Spleen (tissue), 11 donors: ENCODE measurements at regions not wholly inside any gene's neighbourhood (a gene's known extent, or its start where the extent isn't known, plus 50 kb on each side); places are given as distances from the start of the nearest gene placed in this dataset.

Source experiments
- DNase-seq: peaks from one replicate; pipeline ENCODE4 v3.0.0-alpha.2; 2020
- H3K27ac ChIP-seq, 8 donors: fragments of 200-600 bp; sonication (generic) in 7 of 8; 1 replicate in 4 of 8; 2 replicates in 4 of 8; pipeline versions ENCODE4 v1.5.0 to v1.8.0; 2016 to 2021; ENCODE audit warnings: inconsistent platforms in 4 of 8, mild to moderate bottlenecking in 4 of 8, moderate library complexity in 1 of 8
- H3K27me3 ChIP-seq, 7 donors: fragments of 200-600 bp; sonication (generic) in 6 of 7; replicated peaks in 1 of 7; 1 replicate in 4 of 7; 2 replicates in 3 of 7; pipeline versions ENCODE4 v1.5.0 to v1.8.0; 2016 to 2021; ENCODE audit warnings: inconsistent platforms in 3 of 7, mild to moderate bottlenecking in 1 of 7
- H3K36me3 ChIP-seq, 6 donors: fragments of 200-600 bp; sonication (generic) in 5 of 6; 1 replicate in 4 of 6; 2 replicates in 2 of 6; pipeline versions ENCODE4 v1.5.0 to v1.8.0; 2016 to 2021; ENCODE audit warnings: inconsistent platforms in 2 of 6
- H3K4me1 ChIP-seq, 6 donors: fragments of 200-600 bp; sonication (generic) in 5 of 6; 1 replicate in 3 of 6; 2 replicates in 3 of 6; pipeline versions ENCODE4 v1.5.0 to v1.8.0; 2016 to 2021; ENCODE audit warnings: inconsistent platforms in 3 of 6
- H3K4me3 ChIP-seq, 8 donors: fragments of 200-600 bp; sonication (generic) in 7 of 8; 1 replicate in 4 of 8; 2 replicates in 4 of 8; pipeline versions ENCODE4 v1.5.0 to v1.8.0; 2016 to 2021; ENCODE audit warnings: inconsistent platforms in 4 of 8, mild to moderate bottlenecking in 4 of 8, moderate library complexity in 2 of 8
- H3K9me3 ChIP-seq, 8 donors: fragments of 200-600 bp; sonication (generic) in 7 of 8; 1 replicate in 4 of 8; 2 replicates in 4 of 8; pipeline versions ENCODE4 v1.5.0 to v1.8.0; 2016 to 2021; ENCODE audit warnings: inconsistent platforms in 4 of 8
- CTCF ChIP-seq, 11 experiments: fragments of 200-600 bp in 7 of 11; fragments of 450-650 bp in 4 of 11; sonication (generic) in 4 of 11; IDR thresholded peaks in 8 of 11; conservative IDR thresholded peaks in 3 of 11; 1 replicate in 7 of 11; 2 replicates in 4 of 11; pipeline versions ENCODE4 v1.4.0 to v1.8.0; 2016 to 2021; ENCODE audit warnings: antibody characterized with exemption in 11 of 11, inconsistent platforms in 4 of 11, mild to moderate bottlenecking in 1 of 11
- POLR2A ChIP-seq, 3 donors: fragments of 450-650 bp; IDR thresholded peaks; one replicate each; pipeline ENCODE4 v1.5.1; 2017; ENCODE audit warnings: antibody characterized with exemption in 3 of 3, mild to moderate bottlenecking in 1 of 3
- POLR2AphosphoS5 ChIP-seq, 3 donors: sonication (generic); formaldehyde crosslinking; IDR thresholded peaks; one replicate each; pipeline ENCODE4 v1.5.1; 2017; ENCODE audit warnings: antibody characterized with exemption in 3 of 3
- WGBS, 5 donors: extraction: QIAGEN DNeasy Blood & Tissue Kit in 3 of 5; methylation state at CpG; one replicate each; pipeline versions ENCODE4 v1.1.5 to v1.1.7; 2013 to 2018; 5-methylcytosine and 5-hydroxymethylcytosine counted together
- intact Hi-C: fragments of 100-400 bp; cut with DNase I; formaldehyde crosslinking; loops from one replicate; pipeline ENCODE4 v1.15.0; 2023; ENCODE audit warnings: low total_unique reads
- donor health status: healthy with polysubstance abuse.
- donor health status: DM: no; HTN: no; CAD: no; lungs with moderate emphysema.
- donor health status: DM: no; HTN: no; CAD: no.
- donor health status: Bipolar disorder and iron deficiency.
- donor health status: healthy.
- donor health status: DM: no; HTN: no; CAD: no.
- donor health status: DM: yes; HTN: yes; CAD: no.

- Histone ChIP-seq H3K36me3 (no peaks in the 10 kb centered on the region), H3K9me3 (no peaks in the 10 kb centered on the region), H3K4me3 (no peak overlapping the region), H3K4me1 (no peaks in the 10 kb centered on the region), H3K27me3 (no peaks in the 10 kb centered on the region), H3K27ac (no peak overlapping the region)
- intact Hi-C loops, result no loop called here
- no peak for DNase-seq
- TF ChIP-seq POLR2AphosphoS5 (IDR thresholded peaks at IDR 0.05) (no peak), CTCF (IDR thresholded peaks at IDR 0.05 in 8 of 11, conservative IDR thresholded peaks at IDR 0.05 in 3 of 11) (no peak), POLR2A (IDR thresholded peaks at IDR 0.05) (no peak)
- WGBS, 5 donors, result 43 to 58% (median 45%) methylated on average over 3 of the region's 3 CpGs
Observed at GRCh38 chr4:27666943-27667342, 806.3 kb downstream of the STIM2 start.

GRCh38 chr4:27668001-27668400 is 807.4 kb downstream of the STIM2 start:
- Histone ChIP-seq H3K9me3 (no peaks in the 10 kb centered on the region), H3K4me1 (no peaks in the 10 kb centered on the region), H3K27me3 (no peaks in the 10 kb centered on the region), H3K4me3 (no peak overlapping the region), H3K27ac (no peak overlapping the region), H3K36me3 (no peaks in the 10 kb centered on the region)
- TF ChIP-seq CTCF (IDR thresholded peaks at IDR 0.05 in 8 of 11, conservative IDR thresholded peaks at IDR 0.05 in 3 of 11), result no peak
- no peak for TF ChIP-seq POLR2AphosphoS5 (IDR thresholded peaks at IDR 0.05)
- no peak for TF ChIP-seq POLR2A (IDR thresholded peaks at IDR 0.05)
- intact Hi-C loops, result no loop called here
- DNase-seq, result no peak
- 87 to 94% (median 89%) methylated on average over 3 of the region's 3 CpGs for WGBS, 5 donors

GRCh38 chr4:27678027-27678426 is 817.4 kb downstream of the STIM2 start:
- no peaks in the 10 kb centered on the region for H3K4me1 ChIP-seq
- no peak for DNase-seq
- H3K9me3 ChIP-seq, result no peaks in the 10 kb centered on the region
- intact Hi-C loops, result no loop called here
- no peak overlapping the region for H3K4me3 ChIP-seq
- WGBS, 5 donors, result 74 to 88% (median 79%) methylated on average over 1 of the region's 1 CpG
- no peak overlapping the region for H3K27ac ChIP-seq
- H3K27me3 ChIP-seq, result no peaks in the 10 kb centered on the region
- no peak for TF ChIP-seq POLR2A (IDR thresholded peaks at IDR 0.05)
- TF ChIP-seq CTCF (IDR thresholded peaks at IDR 0.05 in 8 of 11, conservative IDR thresholded peaks at IDR 0.05 in 3 of 11), result no peak
- no peak for TF ChIP-seq POLR2AphosphoS5 (IDR thresholded peaks at IDR 0.05)
- H3K36me3 ChIP-seq, result no peaks in the 10 kb centered on the region

GRCh38 chr4:27684610-27685011 is 824.0 kb downstream of the STIM2 start:
- 37 to 50% (median 42%) methylated on average over 8 of the region's 8 CpGs for WGBS, 5 donors
- intact Hi-C loops, result no loop called here
- Histone ChIP-seq H3K4me3 (no peak overlapping the region), H3K27me3 (no peaks in the 10 kb centered on the region), H3K36me3 (no peaks in the 10 kb centered on the region), H3K27ac (no peak overlapping the region), H3K9me3 (no peaks in the 10 kb centered on the region), H3K4me1 (no peaks in the 10 kb centered on the region)
- no peak for DNase-seq
- peak in 4 of 11 experiments; percentile 13 to 30 (median 26) for TF ChIP-seq CTCF (IDR thresholded peaks at IDR 0.05 in 8 of 11, conservative IDR thresholded peaks at IDR 0.05 in 3 of 11)
- TF ChIP-seq POLR2AphosphoS5 (IDR thresholded peaks at IDR 0.05), result no peak
- no peak for TF ChIP-seq POLR2A (IDR thresholded peaks at IDR 0.05)
